ENCODE measurements at regions not wholly inside any gene's neighbourhood (a gene's known extent, or its start where the extent isn't known, plus 50 kb on each side); places are given as distances from the start of the nearest gene placed in this dataset.
"Not testable (repeated sequence)": the region's sequence is repeated elsewhere in the genome, so short reads cannot be mapped to it uniquely, and the experiment has no call there.

DNA sequence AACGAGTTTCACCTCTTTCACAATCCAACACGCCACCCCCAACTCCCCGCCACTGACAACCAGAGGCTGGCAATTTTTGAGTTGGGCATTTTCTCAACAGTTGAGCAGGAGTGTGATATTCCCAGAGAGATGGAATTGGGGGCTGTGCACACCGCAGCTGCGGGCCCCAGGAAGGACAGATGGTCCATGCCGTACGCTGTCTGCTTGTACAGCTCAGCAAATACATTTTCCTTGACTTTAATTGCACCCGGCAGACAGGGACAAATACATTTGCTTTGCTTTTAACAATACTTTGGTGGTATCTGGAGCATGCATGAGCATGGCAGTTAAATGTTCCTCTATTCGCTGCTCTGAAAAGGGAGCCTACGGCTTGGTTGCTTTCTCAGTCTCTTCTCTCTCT, 354.2 kb upstream of the DPP6 start:
- DNase-seq = no peak

GRCh38 chr7:153701678-153702077, 350.5 kb upstream of the DPP6 start:
- no peak for DNase-seq

- not testable (repeated sequence) for DNase-seq
These were observed 328.3 kb upstream of the DPP6 start for GRCh38 chr7:153723892-153724291.

DNA sequence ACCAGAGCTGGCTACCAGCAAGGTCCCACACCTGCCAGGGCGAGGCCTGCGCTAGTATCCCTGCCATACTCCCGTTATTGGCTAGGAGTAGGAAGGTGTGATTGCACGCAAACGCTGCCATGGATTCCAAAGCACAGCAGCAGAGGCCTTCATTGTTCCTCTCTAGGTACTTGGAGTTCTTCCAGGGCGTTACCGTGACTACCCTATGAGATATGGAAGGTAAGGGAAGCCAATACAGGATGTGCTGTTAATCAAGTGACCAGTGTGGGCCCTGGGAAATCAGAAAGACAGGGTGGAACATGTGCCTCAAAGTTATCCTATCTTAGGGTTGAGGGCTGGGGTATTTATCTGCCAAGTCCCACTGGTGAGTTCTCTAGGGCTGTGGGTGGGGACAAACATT, 320.7 kb upstream of the DPP6 start:
- not testable (repeated sequence) for DNase-seq

DNA sequence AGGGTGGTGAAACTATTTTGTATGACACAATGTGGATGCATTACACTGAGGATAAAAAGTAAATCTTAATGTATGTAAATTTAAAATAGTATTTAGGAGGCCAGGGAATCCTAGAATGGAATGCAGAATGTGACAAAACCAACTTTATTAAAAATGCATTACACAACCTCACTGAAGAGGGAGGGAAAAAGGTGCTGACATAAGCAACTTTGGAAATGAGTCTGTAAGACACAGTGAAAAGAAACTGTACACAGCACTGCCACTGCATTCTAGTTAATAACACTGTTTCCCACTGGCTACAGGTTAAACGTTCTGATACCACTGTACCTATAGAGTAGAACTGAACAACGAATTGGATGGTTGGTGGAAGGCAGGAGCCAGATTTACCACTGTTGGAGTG, 308.8 kb upstream of the DPP6 start:
- DNase-seq = not testable (repeated sequence)

DNA sequence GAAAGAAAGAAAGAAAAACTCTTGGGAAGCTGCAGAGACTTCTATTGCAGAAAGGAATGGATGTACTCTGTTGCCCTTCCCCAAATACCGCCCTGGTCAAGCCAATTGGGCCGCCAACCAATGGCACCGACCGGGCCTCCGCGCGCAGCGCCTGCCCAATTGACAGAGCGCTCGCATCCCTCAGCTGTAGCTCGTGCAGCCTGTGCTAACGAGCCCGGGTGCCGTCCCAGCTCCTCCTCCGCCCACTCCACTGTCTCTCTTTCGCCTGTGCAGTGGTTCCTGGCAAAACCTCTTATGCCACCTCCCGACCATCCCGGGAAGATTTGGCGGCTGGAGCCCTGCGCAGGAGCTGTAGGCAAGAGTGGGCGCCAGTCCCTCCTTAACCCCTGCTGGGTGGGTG, 304.2 kb upstream of the DPP6 start:
- not testable (repeated sequence) for DNase-seq

GRCh38 chr7:153748885-153749284, 303.3 kb upstream of the DPP6 start:
- DNase-seq = not testable (repeated sequence)

- not testable (repeated sequence) for DNase-seq
These were observed 286.3 kb upstream of the DPP6 start for GRCh38 chr7:153765869-153766268.

DNA sequence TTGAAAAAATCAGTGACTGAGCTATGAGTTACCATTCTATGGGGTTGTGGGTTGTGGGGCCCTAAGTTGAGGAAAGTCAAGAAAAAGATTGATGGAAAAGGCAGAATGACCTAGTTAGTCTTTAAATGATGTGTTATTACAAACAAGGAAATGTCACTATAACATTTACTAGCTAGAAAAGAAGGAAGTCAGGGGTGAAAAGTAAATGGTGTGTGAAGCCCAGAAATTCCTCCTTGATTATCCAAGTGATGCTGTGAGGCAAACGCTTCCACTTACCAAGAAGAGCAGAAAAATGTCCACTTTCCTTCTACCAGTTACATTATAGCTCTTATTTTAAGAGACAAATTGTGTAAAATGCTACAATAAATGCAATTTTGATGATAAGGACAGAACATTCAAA, 285.3 kb upstream of the DPP6 start:
- DNase-seq = not testable (repeated sequence)

- no peak for DNase-seq
These were observed 279.2 kb upstream of the DPP6 start for GRCh38 chr7:153772966-153773365.

DNA sequence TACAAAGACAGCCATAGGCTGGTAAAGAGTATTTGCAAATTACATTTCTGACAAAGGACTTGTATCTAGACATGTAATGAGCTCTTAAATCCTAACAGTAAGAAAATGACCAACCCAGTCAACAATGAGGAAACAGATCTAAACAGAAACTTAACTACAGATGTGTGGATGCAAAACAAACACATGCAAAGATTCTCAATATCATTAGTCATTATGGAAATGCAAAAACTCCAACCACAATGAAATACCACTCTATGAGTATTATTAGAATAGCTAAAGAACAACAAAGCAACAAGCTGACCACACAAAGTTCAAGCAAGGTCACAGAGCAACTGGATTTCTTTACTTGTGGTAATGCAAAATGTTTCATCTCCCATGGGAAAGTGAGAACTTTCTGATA, 275.3 kb upstream of the DPP6 start:
- DNase-seq = not testable (repeated sequence)

DNA sequence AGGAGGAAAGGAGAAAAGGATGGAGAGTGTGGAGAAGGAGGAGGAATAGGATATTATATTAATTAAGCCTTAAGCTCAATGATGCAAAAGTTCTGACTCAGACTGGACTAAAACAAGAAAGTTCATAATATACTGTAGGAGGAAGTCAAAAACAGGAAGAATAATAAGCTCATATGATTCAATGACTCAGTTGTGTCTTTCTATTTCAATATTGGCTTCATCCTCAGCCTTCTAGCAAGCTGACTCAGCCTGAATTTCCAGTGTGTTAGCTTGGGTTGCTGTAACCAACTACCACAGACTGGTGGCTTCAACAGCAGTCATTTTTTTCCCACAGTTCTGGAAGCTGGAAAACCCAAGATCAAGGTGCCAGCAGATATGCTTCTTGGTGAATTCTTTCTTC, 254.8 kb upstream of the DPP6 start:
- DNase-seq = not testable (repeated sequence)

- DNase-seq = no peak
These were observed 244.1 kb upstream of the DPP6 start for GRCh38 chr7:153808117-153808516.

- no peak for DNase-seq
These were observed 222.7 kb upstream of the DPP6 start for GRCh38 chr7:153829525-153829924.

DNA sequence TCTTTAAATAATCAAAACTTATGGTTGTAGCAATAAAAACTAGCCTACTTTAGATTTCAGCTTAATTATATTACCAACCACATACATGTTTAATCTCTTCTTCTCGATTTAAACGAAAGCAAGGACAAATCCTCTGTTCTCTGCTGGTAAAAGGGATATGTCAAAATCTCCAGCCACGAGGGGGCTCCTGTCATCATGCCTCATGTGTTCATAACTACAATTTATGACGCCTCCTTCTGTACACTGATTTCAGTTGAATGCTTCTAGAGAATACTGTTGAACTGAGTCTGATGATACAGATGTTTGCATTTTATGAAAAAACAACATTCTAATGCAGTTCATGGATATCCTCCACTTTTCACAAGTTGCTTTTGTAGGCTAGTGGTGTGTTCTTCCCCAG, 220.0 kb upstream of the DPP6 start:
- DNase-seq = no peak

DNA sequence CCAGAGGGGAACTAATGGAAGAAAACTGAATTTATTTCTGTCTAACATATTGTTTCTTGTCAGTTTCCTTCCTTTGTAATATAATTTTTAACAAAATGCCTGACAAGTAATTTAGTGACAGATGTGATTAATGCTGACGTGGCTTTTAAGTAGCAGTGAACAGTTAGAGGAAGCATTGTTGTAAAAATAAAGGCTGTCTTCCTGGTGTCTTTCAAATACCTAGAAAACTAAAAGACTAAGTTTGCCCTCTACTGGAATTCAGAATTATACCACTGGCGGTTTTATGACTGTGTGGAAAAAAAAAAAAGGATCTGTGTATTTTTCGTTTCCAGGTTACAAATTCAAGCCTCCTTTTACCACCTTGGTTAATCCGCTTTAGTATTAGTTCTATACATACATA, 217.1 kb upstream of the DPP6 start:
- no peak for DNase-seq

DNA sequence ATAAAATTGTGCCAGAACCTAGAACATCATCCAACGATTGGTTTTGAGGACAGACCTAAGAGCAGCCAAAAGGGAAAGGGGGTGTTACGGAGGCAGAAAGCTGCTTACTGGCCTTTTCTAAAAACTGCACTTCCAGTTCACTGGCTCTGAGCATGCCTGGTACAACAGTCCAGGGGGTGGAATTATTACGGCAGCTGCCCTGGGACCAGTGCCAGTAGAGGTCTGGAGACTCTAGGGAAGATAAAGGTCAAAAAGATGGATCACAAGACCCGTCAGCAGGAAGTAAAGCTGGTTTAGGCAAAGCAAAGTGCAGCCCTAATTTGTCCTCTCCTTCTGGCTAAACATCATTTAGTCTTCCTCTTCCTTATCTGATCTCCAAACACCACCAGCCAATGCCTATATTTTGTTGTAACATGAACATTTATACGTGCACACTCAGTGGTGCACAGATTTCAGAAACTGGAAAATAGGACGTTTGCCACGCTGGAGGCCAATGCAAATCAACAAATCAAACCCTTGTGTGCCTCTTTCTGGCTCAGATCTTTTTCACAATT, 216.4 kb upstream of the DPP6 start:
- no peak for DNase-seq

DNA sequence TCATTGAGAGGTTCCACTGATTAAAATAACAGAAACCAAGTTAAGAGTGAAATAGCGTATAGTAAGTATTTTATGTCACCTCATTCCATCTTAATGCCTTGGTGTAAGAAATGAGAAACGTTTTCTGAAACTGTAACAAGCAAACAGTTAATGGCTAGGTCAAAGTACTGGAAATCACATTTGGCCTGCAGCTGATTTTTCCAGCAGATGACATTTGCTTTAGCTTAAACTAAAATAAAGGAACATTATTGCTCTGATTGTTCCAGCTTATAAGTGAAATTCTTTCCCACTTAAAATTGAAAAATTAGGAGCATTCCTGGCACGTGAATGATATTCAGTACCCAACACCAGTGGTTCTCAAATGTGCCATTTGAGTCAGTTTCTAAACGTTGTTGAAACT, 213.6 kb upstream of the DPP6 start:
- DNase-seq = no peak

- DNase-seq = no peak
These were observed 211.3 kb upstream of the DPP6 start for GRCh38 chr7:153840861-153841260.

- DNase-seq = no peak
These were observed 204.4 kb upstream of the DPP6 start for GRCh38 chr7:153847828-153848227.

DNA sequence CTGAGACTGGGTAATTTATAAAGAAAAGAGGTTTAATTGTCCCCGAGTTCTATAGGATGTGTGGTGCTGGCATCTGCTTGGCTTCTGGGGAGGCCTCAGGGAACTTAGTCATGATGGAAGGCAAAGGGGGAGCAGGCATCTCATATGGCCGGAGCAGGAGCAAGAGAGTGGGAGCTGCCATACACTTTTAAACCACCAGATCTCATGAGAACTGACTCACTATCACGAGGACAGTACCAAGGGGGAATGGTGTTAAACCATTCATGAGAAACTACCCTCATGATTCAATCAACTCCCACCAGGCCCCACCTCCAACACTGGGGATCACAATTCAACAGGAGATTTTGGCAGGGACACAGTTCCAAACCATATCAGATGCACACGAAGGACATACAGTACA, 199.9 kb upstream of the DPP6 start:
- DNase-seq = no peak

- no peak for DNase-seq
These were observed 193.8 kb upstream of the DPP6 start for GRCh38 chr7:153858355-153858754.

DNA sequence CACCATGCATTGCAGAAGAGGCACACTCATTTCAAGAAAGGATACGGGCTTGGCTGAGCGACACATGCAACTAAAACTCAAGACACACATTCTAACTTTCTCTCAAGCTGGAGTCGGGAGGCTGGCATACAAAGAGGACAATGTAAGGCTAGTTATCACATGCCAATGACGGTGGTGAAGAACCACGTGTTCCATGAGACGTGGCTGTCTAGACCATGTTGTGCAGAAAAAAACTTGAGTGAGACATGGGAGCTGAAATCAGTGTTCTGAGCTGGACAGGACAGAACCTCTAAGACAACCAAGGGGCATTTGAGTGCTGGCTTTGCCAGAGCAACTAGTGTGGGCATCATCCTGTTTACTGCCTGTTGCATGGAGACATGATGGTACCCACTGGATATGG, 193.0 kb upstream of the DPP6 start:
- DNase-seq = no peak

DNA sequence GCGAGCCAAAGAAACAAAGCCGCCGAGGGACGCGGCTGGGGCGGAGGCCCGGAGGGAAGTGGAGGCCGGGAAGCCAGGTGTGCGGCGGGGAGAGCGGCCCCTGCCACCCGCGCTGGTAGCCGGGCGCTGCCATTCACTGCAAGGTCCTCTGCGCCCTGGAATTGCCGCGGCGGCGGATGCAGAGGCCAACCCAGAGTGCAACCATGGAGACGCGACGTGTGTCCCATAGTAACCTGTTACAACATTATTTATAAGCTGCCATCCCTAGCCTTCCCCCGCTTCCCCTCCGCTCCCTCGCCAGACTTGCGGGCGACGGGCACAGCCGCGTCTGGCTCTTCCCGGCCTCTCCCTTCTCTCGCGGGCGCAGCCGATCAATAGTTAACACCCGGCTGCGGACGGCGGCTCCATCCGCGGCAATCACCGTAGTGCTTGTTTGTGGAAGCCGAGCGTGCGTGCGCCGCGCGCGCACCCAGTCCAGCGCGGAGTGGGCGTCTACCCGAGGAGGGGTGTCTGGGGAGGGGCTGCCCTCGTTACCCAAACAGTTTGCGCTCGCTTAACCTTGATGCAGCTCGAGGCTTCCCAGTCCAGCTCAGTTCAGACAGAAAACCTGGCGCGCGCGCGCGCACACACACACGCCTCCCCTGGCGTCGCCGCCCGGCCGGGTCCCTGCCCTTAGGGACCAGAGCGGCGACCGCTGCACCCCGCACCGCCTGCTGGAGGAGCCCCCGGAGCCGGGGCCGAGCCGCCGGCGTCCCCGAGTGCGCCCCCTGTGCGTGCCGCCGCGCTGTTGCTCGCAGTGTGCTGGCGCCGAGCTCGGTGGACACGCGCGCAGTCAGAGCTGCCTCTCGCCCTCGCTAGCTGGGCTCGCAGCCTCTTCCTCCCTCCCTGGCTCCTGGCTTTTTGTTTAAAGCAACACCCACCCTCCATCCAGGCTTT, 165.4 kb upstream of the DPP6 start:
- no peak for DNase-seq
